Calu3 (cell line): ENCODE measurements at regions not wholly inside any gene's neighbourhood (a gene's known extent, or its start where the extent isn't known, plus 50 kb on each side); places are given as distances from the start of the nearest gene placed in this dataset.

Source experiments
- BruUV-seq: library from RNA; stranded (reverse); fragments of 400-500 nt; replicated peaks from 2 replicates; lab custom pipeline; 2021; lab: Mats Ljungman, UMichigan
- CTCF ChIA-PET: fragments of 300-600 bp; sonication (Branson Sonifier 250); formaldehyde crosslinking; loops from one replicate; lab custom pipeline; 2022; ENCODE audit warnings: antibody characterized with exemption; lab: Charles Lee
- DNase-seq: peaks from one replicate; pipeline ENCODE4 v3.0.0; 2022
- H3K27ac Mint-ChIP-seq: one replicate; pipeline ENCODE4 v1.8.0; 2022; ENCODE audit warnings: mixed read lengths; ENCODE audit not compliant: unreplicated experiment
- H3K27me3 Mint-ChIP-seq: one replicate; pipeline ENCODE4 v1.8.0; 2022; ENCODE audit warnings: mixed read lengths; ENCODE audit not compliant: unreplicated experiment
- H3K36me3 Mint-ChIP-seq: one replicate; pipeline ENCODE4 v1.8.0; 2022; ENCODE audit warnings: mild to moderate bottlenecking, moderate library complexity, mixed read lengths; ENCODE audit not compliant: insufficient read depth, unreplicated experiment
- H3K4me1 Mint-ChIP-seq: one replicate; pipeline ENCODE4 v1.8.0; 2022; ENCODE audit warnings: mild to moderate bottlenecking, low read depth, mixed read lengths; ENCODE audit not compliant: unreplicated experiment
- H3K4me3 Mint-ChIP-seq: one replicate; pipeline ENCODE4 v1.8.0; 2022; ENCODE audit warnings: mild to moderate bottlenecking, low read depth, moderate library complexity, mixed read lengths; ENCODE audit not compliant: unreplicated experiment
- H3K9me3 Mint-ChIP-seq: one replicate; pipeline ENCODE4 v1.8.0; 2022; ENCODE audit warnings: low read depth, mixed read lengths; ENCODE audit not compliant: unreplicated experiment
- CTCF ChIP-seq: fragments of 200-600 bp; IDR thresholded peaks from one replicate; pipeline ENCODE4 v1.8.0; 2022; ENCODE audit warnings: antibody characterized with exemption; ENCODE audit not compliant: unreplicated experiment
- intact Hi-C: fragments of 100-400 bp; cut with micrococcal nuclease; formaldehyde crosslinking; loops from one replicate; pipeline ENCODE4 v1.10.0; 2022; ENCODE audit not compliant: unreplicated experiment

GRCh38 chr2:7567646-7568045 is 650.4 kb downstream of the RNF144A start:
- H3K27ac Mint-ChIP-seq, result no peak overlapping the region
- no peaks in the 10 kb centered on the region for H3K4me1 Mint-ChIP-seq
- no peaks in the 10 kb centered on the region for H3K27me3 Mint-ChIP-seq
- no TSS peak for BruUV-seq
- intact Hi-C loops, result no loop called here
- no peak for TF ChIP-seq CTCF
- CTCF ChIA-PET, result interaction anchor here (0.6 kb wide), 1 partner anchor 284 kb away, joined by 3 read pairs; no protein-coding TSS in a partner anchor
- DNase-seq, result no peak
- no peaks in the 10 kb centered on the region for H3K36me3 Mint-ChIP-seq
- no peak overlapping the region for H3K4me3 Mint-ChIP-seq
- peaks cover 3% of the 10 kb centered on the region for H3K9me3 Mint-ChIP-seq

- no TSS peak for BruUV-seq
- no peak overlapping the region for H3K4me3 Mint-ChIP-seq
- peaks cover 3% of the 10 kb centered on the region for H3K9me3 Mint-ChIP-seq
- H3K36me3 Mint-ChIP-seq, result no peaks in the 10 kb centered on the region
- DNase-seq, result no peak
- no peak for TF ChIP-seq CTCF
- H3K27me3 Mint-ChIP-seq, result peaks cover 10% of the 10 kb centered on the region
- CTCF ChIA-PET, result no interaction called here
- no peak overlapping the region for H3K27ac Mint-ChIP-seq
- intact Hi-C loops, result no loop called here
- no peaks in the 10 kb centered on the region for H3K4me1 Mint-ChIP-seq
Observed at GRCh38 chr2:7570247-7570646, 653.0 kb downstream of the RNF144A start.

- no peak overlapping the region for H3K4me3 Mint-ChIP-seq
- H3K36me3 Mint-ChIP-seq, result no peaks in the 10 kb centered on the region
- no peak overlapping the region for H3K27ac Mint-ChIP-seq
- CTCF ChIA-PET, result no interaction called here
- BruUV-seq, result no TSS peak
- no peak for TF ChIP-seq CTCF
- H3K9me3 Mint-ChIP-seq, result peaks cover 2% of the 10 kb centered on the region
- no peaks in the 10 kb centered on the region for H3K4me1 Mint-ChIP-seq
- H3K27me3 Mint-ChIP-seq, result peaks cover 10% of the 10 kb centered on the region
- no peak for DNase-seq
- intact Hi-C loops, result no loop called here
Observed at GRCh38 chr2:7571701-7572100, 654.5 kb downstream of the RNF144A start.

GRCh38 chr2:7572450-7572849 is 655.2 kb downstream of the RNF144A start:
- intact Hi-C loops, result no loop called here
- TF ChIP-seq CTCF, result no peak
- no peaks in the 10 kb centered on the region for H3K36me3 Mint-ChIP-seq
- H3K9me3 Mint-ChIP-seq, result peaks cover 3% of the 10 kb centered on the region
- BruUV-seq, result no TSS peak
- peaks cover 10% of the 10 kb centered on the region for H3K27me3 Mint-ChIP-seq
- H3K27ac Mint-ChIP-seq, result no peak overlapping the region
- CTCF ChIA-PET, result no interaction called here
- no peaks in the 10 kb centered on the region for H3K4me1 Mint-ChIP-seq
- H3K4me3 Mint-ChIP-seq, result no peak overlapping the region
- DNase-seq, result no peak
